D721Med (cell line): ENCODE measurements at regions not wholly inside any gene's neighbourhood (a gene's known extent, or its start where the extent isn't known, plus 50 kb on each side); places are given as distances from the start of the nearest gene placed in this dataset.

Experiments used
- DNase-seq: peaks from one replicate; pipeline ENCODE4 v3.0.0; 2011; ENCODE audit warnings: low spot score; ENCODE audit not compliant: insufficient read length
- FAIRE-seq: peaks from 2 replicates; lab custom pipeline; 2011; peaks lifted over from hg19 to GRCh38; lab: Jason Lieb, UNC
- TF ChIP-seq, protein P1 (sequence below): IDR thresholded peaks from 2 replicates; pipeline ENCODE4 v1.5.1; 2012; ENCODE audit warnings: mild to moderate bottlenecking, control low read depth; ENCODE audit not compliant: insufficient read depth; ENCODE audit errors: missing control alignments

DNA sequence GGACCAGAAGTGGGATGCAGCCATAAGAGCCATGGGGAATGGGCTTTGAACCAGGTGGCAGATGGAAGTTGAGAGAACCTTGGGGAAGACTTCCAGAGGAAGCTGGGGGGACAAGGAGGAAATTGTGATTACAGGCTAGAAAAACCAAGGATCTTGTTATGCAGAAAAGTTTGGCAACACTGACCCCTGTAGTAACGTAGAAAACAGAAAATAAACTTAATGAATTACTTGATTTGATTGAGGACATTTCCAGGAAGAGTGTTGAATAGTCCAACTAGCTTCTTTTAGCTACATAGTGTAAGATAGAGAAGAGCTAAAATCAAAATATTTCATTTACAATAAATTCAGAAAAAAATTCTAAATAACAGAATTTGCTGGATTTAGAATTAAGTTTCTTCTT lies 91.9 kb upstream of the GPC1 start:
- FAIRE-seq (no peak), DNase-seq (no peak)
- TF ChIP-seq, protein P1, sequence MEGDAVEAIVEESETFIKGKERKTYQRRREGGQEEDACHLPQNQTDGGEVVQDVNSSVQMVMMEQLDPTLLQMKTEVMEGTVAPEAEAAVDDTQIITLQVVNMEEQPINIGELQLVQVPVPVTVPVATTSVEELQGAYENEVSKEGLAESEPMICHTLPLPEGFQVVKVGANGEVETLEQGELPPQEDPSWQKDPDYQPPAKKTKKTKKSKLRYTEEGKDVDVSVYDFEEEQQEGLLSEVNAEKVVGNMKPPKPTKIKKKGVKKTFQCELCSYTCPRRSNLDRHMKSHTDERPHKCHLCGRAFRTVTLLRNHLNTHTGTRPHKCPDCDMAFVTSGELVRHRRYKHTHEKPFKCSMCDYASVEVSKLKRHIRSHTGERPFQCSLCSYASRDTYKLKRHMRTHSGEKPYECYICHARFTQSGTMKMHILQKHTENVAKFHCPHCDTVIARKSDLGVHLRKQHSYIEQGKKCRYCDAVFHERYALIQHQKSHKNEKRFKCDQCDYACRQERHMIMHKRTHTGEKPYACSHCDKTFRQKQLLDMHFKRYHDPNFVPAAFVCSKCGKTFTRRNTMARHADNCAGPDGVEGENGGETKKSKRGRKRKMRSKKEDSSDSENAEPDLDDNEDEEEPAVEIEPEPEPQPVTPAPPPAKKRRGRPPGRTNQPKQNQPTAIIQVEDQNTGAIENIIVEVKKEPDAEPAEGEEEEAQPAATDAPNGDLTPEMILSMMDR: peak; percentile 7

DNA sequence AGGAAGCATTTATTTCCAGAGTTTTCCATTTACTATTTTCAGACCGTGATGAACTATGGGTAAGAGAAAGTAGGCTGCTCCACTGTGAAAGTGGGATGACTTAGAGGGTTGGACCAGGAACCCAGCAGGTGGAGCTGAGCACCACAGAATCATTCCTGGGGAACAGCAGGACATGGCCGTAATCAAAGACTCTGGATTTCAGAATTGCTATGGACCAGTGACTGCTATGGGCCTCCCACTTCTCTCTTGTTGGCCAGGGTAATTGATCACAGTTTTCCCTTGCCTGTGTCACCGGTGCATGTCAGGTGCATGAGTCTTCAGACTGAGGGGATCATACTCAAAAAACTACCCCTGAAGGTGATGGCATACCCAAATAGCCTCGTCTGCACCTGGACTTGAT lies 90.6 kb upstream of the GPC1 start:
- no peak for FAIRE-seq
- TF ChIP-seq, protein P1: no peak

DNA sequence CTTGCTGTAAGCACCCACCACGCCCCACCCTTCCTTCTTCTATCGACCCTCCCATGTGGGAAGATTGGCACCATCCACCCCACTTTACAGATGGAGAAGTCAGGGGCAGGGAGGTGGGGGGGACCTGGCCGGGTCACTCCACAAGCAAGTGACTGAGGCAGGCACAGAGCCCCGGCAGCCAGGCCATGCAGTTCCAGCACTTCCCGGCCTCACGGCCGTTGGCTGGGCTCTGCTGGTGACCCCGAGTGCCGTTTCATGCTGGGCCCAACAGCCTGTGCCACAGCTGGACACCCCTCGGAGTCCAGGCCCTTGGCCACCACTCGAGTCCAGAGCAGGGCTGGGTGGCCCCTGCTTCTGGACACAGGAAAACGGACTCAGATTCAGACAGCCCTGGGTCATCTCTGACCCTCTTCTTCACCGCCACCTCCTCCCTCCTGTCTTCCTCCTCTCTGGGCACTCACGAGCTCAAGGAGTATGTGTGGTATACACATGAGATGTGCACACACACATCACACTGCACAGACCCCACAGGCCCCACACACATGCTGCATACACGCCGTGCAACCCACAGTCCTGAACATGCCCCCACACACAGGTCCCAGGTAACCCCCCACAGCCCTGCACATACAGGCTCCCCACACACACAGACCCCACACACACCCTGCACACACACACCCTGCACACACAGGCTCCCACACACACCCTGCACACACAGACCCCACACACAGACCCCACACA lies 89.3 kb upstream of the GPC1 start:
- DNase-seq (no peak), FAIRE-seq (no peak)
- TF ChIP-seq, protein P1: no peak

More for the DNA sequence above, 90.6 kb upstream of the GPC1 start:
- DNase-seq: no peak

DNA sequence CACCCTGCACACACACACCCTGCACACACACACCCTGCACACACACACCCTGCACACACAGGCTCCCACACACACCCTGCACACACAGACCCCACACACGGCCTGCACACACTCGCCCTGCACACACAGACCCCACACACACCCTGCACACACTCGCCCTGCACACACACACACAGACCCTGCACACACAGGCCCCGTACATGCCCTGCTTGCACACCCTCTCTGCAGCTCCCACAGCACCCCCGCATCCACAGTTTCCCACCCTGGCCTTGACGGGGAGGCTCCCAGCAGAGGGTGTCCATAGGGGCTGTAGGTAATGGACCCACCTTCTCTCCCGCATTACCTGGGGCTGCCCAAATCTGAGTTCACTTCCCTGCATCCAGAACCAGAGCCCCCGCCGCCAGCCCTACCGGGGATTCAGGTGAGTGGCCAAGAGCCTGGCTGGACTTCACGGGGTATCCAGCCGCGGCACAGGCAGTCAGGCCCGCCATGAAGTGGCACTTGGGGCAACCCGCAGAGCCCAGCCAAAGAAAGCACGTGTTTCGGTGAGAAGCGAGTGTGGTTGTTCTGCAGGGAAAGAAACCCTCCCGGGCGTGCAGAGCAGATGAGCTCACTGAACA lies 88.6 kb upstream of the GPC1 start:
- no peak for DNase-seq
- TF ChIP-seq, protein P1: no peak
- FAIRE-seq: no peak

DNA sequence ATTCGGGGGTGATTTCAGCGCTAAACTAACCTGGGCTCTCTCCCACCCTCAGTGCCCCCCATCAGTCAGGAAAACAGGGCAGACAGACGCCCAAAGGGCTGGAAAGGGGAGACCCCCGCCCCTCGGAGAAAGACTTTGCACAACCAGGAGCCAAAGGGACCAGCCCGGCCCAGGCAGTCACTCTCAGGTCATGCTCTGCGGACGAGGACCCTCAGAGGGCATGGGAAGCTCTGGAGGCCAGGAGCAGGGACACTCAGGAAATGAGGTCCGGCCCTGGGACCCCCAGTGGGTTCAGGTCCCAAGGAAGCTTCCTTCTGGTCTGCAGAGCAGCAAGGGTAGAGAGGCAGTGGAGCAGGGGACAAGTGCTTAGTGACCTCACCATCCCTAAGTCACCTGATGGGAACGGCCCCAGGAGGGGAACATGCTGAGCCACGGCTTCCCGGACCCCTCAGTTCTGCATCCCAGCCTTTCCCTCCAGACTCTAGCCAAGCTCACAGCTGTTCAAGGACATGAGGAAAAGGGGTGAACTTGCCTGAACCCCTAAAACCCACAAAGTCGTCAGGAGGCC lies 88.0 kb upstream of the GPC1 start:
- FAIRE-seq (no peak), DNase-seq (no peak)
- TF ChIP-seq, protein P1: no peak

DNA sequence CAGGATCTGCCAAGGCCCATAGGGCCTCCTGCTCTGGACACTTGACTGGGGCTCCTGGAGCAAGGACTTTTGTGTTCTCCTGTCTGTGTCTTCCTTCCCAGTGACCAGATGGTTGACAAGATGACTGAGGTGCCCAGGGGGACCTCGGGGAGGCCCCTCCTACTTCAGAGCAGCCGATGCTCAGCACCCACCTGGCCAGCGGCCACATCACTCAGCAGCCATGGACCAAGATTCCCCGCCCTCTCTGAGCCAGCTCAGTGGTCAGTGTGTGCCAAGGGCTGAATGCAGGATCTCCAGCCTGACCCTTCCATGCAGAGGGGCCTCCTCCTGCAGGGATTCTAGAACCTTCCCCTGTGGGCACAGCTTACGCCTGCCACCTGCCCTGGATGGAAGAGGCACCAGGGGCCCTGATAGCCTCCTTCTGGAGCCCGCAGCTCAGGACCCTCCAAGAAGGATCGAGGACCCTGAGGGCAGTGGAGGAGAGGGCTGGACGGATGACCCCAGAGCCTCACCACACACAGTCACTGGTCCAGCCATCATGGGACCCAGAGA lies 87.4 kb upstream of the GPC1 start:
- no peak for FAIRE-seq
- TF ChIP-seq, protein P1: no peak
- no peak for DNase-seq
